SJCRH30 (cell line): ENCODE measurements at regions not wholly inside any gene's neighbourhood (a gene's known extent, or its start where the extent isn't known, plus 50 kb on each side); places are given as distances from the start of the nearest gene placed in this dataset.
"Not testable (repeated sequence)": the region's sequence is repeated elsewhere in the genome, so short reads cannot be mapped to it uniquely, and the experiment has no call there.

Experiments used
- DNase-seq, 2 experiments: peaks; one replicate each; pipeline ENCODE4 v3.0.0-alpha.2; 2015 to 2020
- H3K27ac ChIP-seq: fragments of 250-450 bp; sonication (Bioruptor Pico); 2 replicates; pipeline ENCODE4 v1.5.1; 2020; ENCODE audit warnings: mild to moderate bottlenecking, moderate library complexity
- H3K27me3 ChIP-seq: fragments of 250-450 bp; sonication (Bioruptor Pico); 2 replicates; pipeline ENCODE4 v1.5.1; 2020; ENCODE audit warnings: mild to moderate bottlenecking, moderate library complexity
- H3K36me3 ChIP-seq: fragments of 250-450 bp; sonication (Bioruptor Pico); 2 replicates; pipeline ENCODE4 v1.5.1; 2020; ENCODE audit warnings: mild to moderate bottlenecking, moderate library complexity
- H3K4me1 ChIP-seq: fragments of 250-450 bp; sonication (Bioruptor Pico); 2 replicates; pipeline ENCODE4 v1.5.1; 2020; ENCODE audit warnings: mild to moderate bottlenecking, moderate library complexity
- H3K4me3 ChIP-seq: fragments of 250-450 bp; sonication (Bioruptor Pico); 2 replicates; pipeline ENCODE4 v1.5.1; 2020; ENCODE audit warnings: mild to moderate bottlenecking, moderate library complexity
- H3K9me3 ChIP-seq: fragments of 250-450 bp; sonication (Bioruptor Pico); replicated peaks from 2 replicates; pipeline ENCODE4 v1.5.1; 2020; ENCODE audit warnings: mild to moderate bottlenecking, moderate library complexity

GRCh38 chr5:117425163-117425562, 850.5 kb upstream of the SEMA6A start:
- Histone ChIP-seq H3K9me3 (no peaks in the 10 kb centered on the region; the same call in 1 of the 2 replicates), H3K27ac (no peak overlapping the region), H3K36me3 (no peaks in the 10 kb centered on the region), H3K27me3 (no peaks in the 10 kb centered on the region), H3K4me1 (no peaks in the 10 kb centered on the region), H3K4me3 (no peak overlapping the region)
- no peak for DNase-seq

- H3K36me3 ChIP-seq, result no peaks in the 10 kb centered on the region
These were observed 849.9 kb upstream of the SEMA6A start for GRCh38 chr5:117424559-117424958.

GRCh38 chr5:117417501-117417900, 842.9 kb upstream of the SEMA6A start:
- no peak overlapping the region for H3K4me3 ChIP-seq
- no peaks in the 10 kb centered on the region for H3K36me3 ChIP-seq
- no peaks in the 10 kb centered on the region for H3K27me3 ChIP-seq
- no peak overlapping the region for H3K27ac ChIP-seq
- H3K9me3 ChIP-seq, result no peaks in the 10 kb centered on the region; the same call in 1 of the 2 replicates
- H3K4me1 ChIP-seq, result peaks cover 11% of the 10 kb centered on the region; the same call in 1 of the 2 replicates
- no peak for DNase-seq

More at GRCh38 chr5:117424559-117424958, 849.9 kb upstream of the SEMA6A start:
- H3K4me3 ChIP-seq, result no peak overlapping the region
- no peaks in the 10 kb centered on the region for H3K27me3 ChIP-seq
- H3K4me1 ChIP-seq, result no peaks in the 10 kb centered on the region
- H3K9me3 ChIP-seq, result no peaks in the 10 kb centered on the region; the same call in 1 of the 2 replicates
- no peak overlapping the region for H3K27ac ChIP-seq
- DNase-seq, result no peak

GRCh38 chr5:117414926-117415325, 840.3 kb upstream of the SEMA6A start:
- DNase-seq, result no peak
- Histone ChIP-seq H3K36me3 (no peaks in the 10 kb centered on the region), H3K4me1 (peaks cover 11% of the 10 kb centered on the region; the same call in 1 of the 2 replicates), H3K27ac (no peak overlapping the region), H3K4me3 (no peak overlapping the region), H3K9me3 (no peaks in the 10 kb centered on the region), H3K27me3 (no peaks in the 10 kb centered on the region)

GRCh38 chr5:117411701-117412100, 837.1 kb upstream of the SEMA6A start:
- Histone ChIP-seq H3K27me3 (no peaks in the 10 kb centered on the region), H3K27ac (no peak overlapping the region)
- DNase-seq, result no peak

GRCh38 chr5:117405197-117405596, 830.6 kb upstream of the SEMA6A start:
- Histone ChIP-seq H3K4me1 (no peaks in the 10 kb centered on the region), H3K27ac (no peak overlapping the region), H3K4me3 (no peak overlapping the region), H3K36me3 (no peaks in the 10 kb centered on the region), H3K9me3 (no peaks in the 10 kb centered on the region), H3K27me3 (no peaks in the 10 kb centered on the region)
- no peak for DNase-seq

More at GRCh38 chr5:117411701-117412100, 837.1 kb upstream of the SEMA6A start:
- H3K4me3 ChIP-seq, result no peak overlapping the region
- no peaks in the 10 kb centered on the region for H3K36me3 ChIP-seq
- H3K9me3 ChIP-seq, result no peaks in the 10 kb centered on the region
- no peaks in the 10 kb centered on the region for H3K4me1 ChIP-seq

GRCh38 chr5:117394506-117395157, 820.0 kb upstream of the SEMA6A start:
- Histone ChIP-seq H3K27me3 (no peaks in the 10 kb centered on the region), H3K4me3 (no peak overlapping the region), H3K9me3 (no peaks in the 10 kb centered on the region; the same call in 1 of the 2 replicates), H3K4me1 (no peaks in the 10 kb centered on the region), H3K36me3 (no peaks in the 10 kb centered on the region), H3K27ac (no peak overlapping the region)
- no peak for DNase-seq

GRCh38 chr5:117393125-117393524, 818.5 kb upstream of the SEMA6A start:
- H3K9me3 ChIP-seq, result peaks cover 2% of the 10 kb centered on the region; the same call in 1 of the 2 replicates
- no peaks in the 10 kb centered on the region for H3K27me3 ChIP-seq
- H3K27ac ChIP-seq, result no peak overlapping the region
- DNase-seq, result no peak
- H3K36me3 ChIP-seq, result no peaks in the 10 kb centered on the region
- no peak overlapping the region for H3K4me3 ChIP-seq
- H3K4me1 ChIP-seq, result no peaks in the 10 kb centered on the region

- H3K27me3 ChIP-seq, result no peaks in the 10 kb centered on the region
- H3K4me3 ChIP-seq, result no peak overlapping the region
- no peaks in the 10 kb centered on the region for H3K9me3 ChIP-seq
- no peaks in the 10 kb centered on the region for H3K36me3 ChIP-seq
- DNase-seq, result no peak
- peaks cover 20% of the 10 kb centered on the region for H3K4me1 ChIP-seq
- peak overlapping the region; percentile 65 for H3K27ac ChIP-seq
These were observed 805.7 kb upstream of the SEMA6A start for GRCh38 chr5:117380316-117380715.

GRCh38 chr5:117379521-117379920, 804.9 kb upstream of the SEMA6A start:
- Histone ChIP-seq H3K9me3 (no peaks in the 10 kb centered on the region), H3K4me1 (peaks cover 20% of the 10 kb centered on the region), H3K27ac (peak overlapping the region; percentile 65), H3K36me3 (no peaks in the 10 kb centered on the region), H3K27me3 (no peaks in the 10 kb centered on the region), H3K4me3 (no peak overlapping the region)
- DNase-seq, result peak; percentile 43 to 76

GRCh38 chr5:117376748-117377147, 802.1 kb upstream of the SEMA6A start:
- no peak overlapping the region for H3K4me3 ChIP-seq
- H3K27me3 ChIP-seq, result no peaks in the 10 kb centered on the region
- no peak overlapping the region for H3K27ac ChIP-seq
- no peaks in the 10 kb centered on the region for H3K9me3 ChIP-seq
- no peaks in the 10 kb centered on the region for H3K36me3 ChIP-seq
- peaks cover 20% of the 10 kb centered on the region for H3K4me1 ChIP-seq
- DNase-seq, result no peak

GRCh38 chr5:117359895-117360294, 785.3 kb upstream of the SEMA6A start:
- H3K27me3 ChIP-seq, result no peaks in the 10 kb centered on the region
- H3K27ac ChIP-seq, result no peak overlapping the region
- H3K36me3 ChIP-seq, result no peaks in the 10 kb centered on the region
- H3K4me3 ChIP-seq, result no peak overlapping the region
- no peak for DNase-seq
- H3K4me1 ChIP-seq, result no peaks in the 10 kb centered on the region
- H3K9me3 ChIP-seq, result no peaks in the 10 kb centered on the region

- no peak overlapping the region for H3K27ac ChIP-seq
- H3K4me3 ChIP-seq, result no peak overlapping the region
- H3K36me3 ChIP-seq, result no peaks in the 10 kb centered on the region
- no peak for DNase-seq
- H3K4me1 ChIP-seq, result no peaks in the 10 kb centered on the region
- no peaks in the 10 kb centered on the region for H3K27me3 ChIP-seq
- H3K9me3 ChIP-seq, result no peaks in the 10 kb centered on the region
These were observed 783.3 kb upstream of the SEMA6A start for GRCh38 chr5:117357886-117358285.

- H3K27me3 ChIP-seq, result no peaks in the 10 kb centered on the region
- no peaks in the 10 kb centered on the region for H3K4me1 ChIP-seq
- H3K36me3 ChIP-seq, result no peaks in the 10 kb centered on the region
- DNase-seq, result no peak
- no peak overlapping the region for H3K27ac ChIP-seq
- 0 out of 2 replicates have a peak, but pooled peaks cover 3% of the 10 kb centered on the region for H3K9me3 ChIP-seq
- no peak overlapping the region for H3K4me3 ChIP-seq
These were observed 772.7 kb upstream of the SEMA6A start for GRCh38 chr5:117347280-117347679.

GRCh38 chr5:117343726-117344125, 769.1 kb upstream of the SEMA6A start:
- H3K27me3 ChIP-seq, H3K9me3 ChIP-seq, H3K4me1 ChIP-seq, H3K36me3 ChIP-seq: not testable (repeated sequence)
- Histone ChIP-seq H3K27ac (peak overlapping the region; percentile 38), H3K4me3 (peak overlapping the region; percentile 54)
- DNase-seq, result peak; percentile 26 to 33
